VCaP (cell line): ENCODE measurements at regions not wholly inside any gene's neighbourhood (a gene's known extent, or its start where the extent isn't known, plus 50 kb on each side); places are given as distances from the start of the nearest gene placed in this dataset.
A peak's percentile ranks its signal among the peaks of the same experiment; 100 is the strongest.

Experiments
- H3K27ac ChIP-seq: fragments of 450-650 bp; 2 replicates; pipeline ENCODE4 v1.5.1; 2017
- TF ChIP-seq, protein P1 (sequence below): fragments of 450-650 bp; conservative IDR thresholded peaks from 2 replicates; pipeline ENCODE4 v1.5.1; 2017; ENCODE audit warnings: mild to moderate bottlenecking, moderate library complexity

DNA sequence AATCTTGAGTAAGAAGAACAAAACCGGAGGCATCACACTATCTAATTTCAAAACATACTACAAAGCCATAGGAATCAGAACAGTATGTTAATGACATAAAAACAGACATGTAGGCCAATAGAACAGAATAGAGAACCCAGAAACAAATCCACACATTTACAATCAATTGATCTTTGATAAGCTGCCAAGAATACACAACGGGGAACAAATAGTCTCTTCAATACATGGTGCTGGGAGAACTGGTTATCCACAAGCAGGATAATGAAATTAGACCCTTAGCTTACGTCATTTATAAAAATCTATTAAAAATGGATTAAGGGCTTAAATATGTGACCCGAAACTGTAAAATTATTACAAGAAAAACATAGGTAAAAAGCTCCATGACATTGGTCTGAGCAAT lies 417.7 kb downstream of the INSC start:
- peak overlapping the region; percentile 48 for H3K27ac ChIP-seq
- TF ChIP-seq, protein P1, sequence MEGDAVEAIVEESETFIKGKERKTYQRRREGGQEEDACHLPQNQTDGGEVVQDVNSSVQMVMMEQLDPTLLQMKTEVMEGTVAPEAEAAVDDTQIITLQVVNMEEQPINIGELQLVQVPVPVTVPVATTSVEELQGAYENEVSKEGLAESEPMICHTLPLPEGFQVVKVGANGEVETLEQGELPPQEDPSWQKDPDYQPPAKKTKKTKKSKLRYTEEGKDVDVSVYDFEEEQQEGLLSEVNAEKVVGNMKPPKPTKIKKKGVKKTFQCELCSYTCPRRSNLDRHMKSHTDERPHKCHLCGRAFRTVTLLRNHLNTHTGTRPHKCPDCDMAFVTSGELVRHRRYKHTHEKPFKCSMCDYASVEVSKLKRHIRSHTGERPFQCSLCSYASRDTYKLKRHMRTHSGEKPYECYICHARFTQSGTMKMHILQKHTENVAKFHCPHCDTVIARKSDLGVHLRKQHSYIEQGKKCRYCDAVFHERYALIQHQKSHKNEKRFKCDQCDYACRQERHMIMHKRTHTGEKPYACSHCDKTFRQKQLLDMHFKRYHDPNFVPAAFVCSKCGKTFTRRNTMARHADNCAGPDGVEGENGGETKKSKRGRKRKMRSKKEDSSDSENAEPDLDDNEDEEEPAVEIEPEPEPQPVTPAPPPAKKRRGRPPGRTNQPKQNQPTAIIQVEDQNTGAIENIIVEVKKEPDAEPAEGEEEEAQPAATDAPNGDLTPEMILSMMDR, result no peak

DNA sequence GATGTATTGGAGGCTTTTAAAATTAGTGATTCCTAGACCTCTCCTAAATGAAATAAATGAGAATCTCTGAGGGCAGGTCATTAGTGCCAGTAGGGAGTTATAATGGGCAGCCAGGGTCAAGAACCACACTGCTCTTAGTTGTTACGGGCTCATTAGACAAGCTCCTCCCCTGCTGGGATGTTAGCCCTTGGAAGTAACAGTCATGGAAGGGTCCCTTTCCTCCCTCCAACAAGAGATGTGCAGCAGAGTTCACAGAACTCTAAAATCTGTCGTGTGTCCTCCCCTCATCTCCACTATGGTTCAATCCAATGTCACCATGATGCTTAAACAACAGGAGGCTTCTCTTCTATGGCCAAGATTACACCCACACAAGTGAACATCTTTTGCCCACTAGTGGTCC lies 419.5 kb downstream of the INSC start:
- TF ChIP-seq, protein P1, result no peak
- no peak overlapping the region for H3K27ac ChIP-seq

DNA sequence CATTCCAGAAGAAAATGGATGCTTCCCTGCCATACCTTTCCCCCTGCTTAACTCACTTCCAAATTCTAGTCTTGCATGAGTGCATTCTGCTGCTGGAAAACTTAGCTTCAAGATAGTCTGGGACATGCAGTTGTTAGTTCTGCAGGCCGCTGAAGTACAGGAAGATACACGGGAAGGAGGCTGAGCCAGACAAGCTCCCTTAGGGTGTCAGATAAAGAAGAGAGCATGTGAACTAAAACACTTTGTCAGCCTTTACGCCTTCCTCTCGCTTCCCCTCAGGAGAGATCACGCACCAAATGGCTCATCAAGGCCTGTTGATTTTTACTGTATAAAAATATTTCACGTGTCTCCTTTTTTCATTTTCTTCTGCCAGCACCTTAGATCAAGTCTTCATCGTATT lies 420.7 kb downstream of the INSC start:
- no peak overlapping the region for H3K27ac ChIP-seq
- TF ChIP-seq, protein P1, result no peak

DNA sequence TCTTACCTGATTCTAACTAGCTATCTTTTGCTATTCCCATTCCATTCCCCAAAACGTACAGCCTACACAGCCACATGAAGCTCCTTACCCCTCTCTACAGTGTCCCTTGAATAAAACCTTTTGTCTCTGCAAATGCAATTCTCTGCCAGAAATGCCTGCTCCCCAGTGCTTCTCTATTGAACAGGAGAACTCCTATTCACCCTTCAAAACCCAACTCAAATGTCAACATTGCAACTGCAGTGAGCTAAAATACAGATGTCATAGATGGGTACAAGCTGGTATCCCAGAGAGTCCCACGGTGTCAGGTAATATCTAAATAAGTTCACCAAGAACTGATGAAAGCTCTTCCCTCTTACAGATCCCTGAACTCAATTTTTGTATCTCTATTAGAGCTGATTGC lies 421.7 kb downstream of the INSC start:
- TF ChIP-seq, protein P1, result no peak

DNA sequence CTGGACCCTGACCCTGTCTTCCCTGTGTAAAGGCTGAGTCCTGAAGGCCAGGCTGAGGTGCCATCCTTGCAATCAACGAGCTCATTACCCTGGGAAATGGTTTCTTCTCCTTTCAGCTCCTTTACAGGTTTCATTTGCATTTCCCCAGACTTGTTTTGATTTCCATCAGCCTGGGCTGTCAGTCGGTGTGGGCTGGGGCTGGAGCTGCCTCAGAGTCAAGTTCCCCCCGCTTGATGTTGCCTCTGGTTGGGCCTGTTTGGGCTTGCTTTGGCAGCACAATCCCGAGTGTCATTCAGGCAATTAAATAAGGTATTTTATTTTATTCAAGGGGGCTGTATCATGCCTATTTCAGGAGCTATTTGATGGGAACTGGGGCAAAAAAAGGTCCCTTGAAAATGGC lies 424.9 kb downstream of the INSC start:
- TF ChIP-seq, protein P1, result no peak
- peak overlapping the region; percentile 43; the same call in 1 of the 2 replicates for H3K27ac ChIP-seq

More for the DNA sequence above, 421.7 kb downstream of the INSC start:
- H3K27ac ChIP-seq, result peak overlapping the region; percentile 55; the same call in 1 of the 2 replicates

DNA sequence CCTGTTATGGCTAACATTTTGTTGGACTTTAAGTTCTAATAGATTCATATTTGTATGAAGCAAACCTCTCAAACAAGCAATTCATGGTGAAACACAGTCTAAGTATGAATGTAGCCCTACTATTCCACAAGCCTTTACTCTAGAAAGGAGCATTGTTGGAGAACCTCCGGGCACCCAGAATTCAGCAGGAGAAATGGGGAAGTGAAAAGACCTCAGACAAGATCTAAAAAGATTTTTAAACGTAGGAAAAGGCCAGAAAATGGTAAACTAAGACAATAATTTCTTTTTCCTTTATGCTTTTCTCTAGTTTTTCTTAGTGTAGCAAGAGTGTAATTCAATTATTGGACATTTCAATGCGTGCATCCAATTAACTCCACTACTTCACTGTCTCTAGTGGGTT lies 426.4 kb downstream of the INSC start:
- TF ChIP-seq, protein P1, result no peak
- peak overlapping the region; percentile 43; the same call in 1 of the 2 replicates for H3K27ac ChIP-seq

DNA sequence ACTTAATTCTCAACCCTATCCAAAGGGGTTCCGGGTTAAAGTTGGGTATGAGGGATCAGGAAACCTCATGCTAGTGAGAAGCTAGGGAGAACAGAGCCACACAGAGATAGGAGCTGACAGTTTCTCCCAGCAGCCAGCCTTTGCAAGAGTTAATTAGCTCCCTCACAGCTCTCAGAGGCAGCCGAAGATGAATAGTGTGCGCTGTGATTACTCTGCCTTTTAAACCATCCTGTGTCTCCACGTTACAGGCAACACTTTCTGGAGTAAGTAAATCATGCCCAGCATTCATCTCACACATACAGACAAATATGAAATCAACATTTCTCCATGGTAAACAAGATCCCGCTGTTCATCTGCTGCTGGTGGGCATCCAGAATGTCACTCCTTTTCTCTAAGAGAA lies 429.6 kb downstream of the INSC start:
- H3K27ac ChIP-seq, result no peak overlapping the region
- TF ChIP-seq, protein P1, result no peak
